HFF-Myc (cell line): ENCODE measurements at regions not wholly inside any gene's neighbourhood (a gene's known extent, or its start where the extent isn't known, plus 50 kb on each side); places are given as distances from the start of the nearest gene placed in this dataset.
A peak's percentile ranks its signal among the peaks of the same experiment; 100 is the strongest.

Source experiments
- DNase-seq: peaks from one replicate; pipeline ENCODE4 v3.0.0-alpha.2; 2011; ENCODE audit warnings: low read depth; ENCODE audit errors: extremely low read depth
- H3K4me3 ChIP-seq: replicated peaks from 2 replicates; pipeline ENCODE4 v1.5.1; 2011; ENCODE audit warnings: low read depth, mild to moderate bottlenecking, control low read depth, low read length
- TF ChIP-seq, protein P1 (sequence below): IDR thresholded peaks from 2 replicates; pipeline ENCODE4 v1.5.1; 2012; ENCODE audit warnings: mild to moderate bottlenecking, low read depth, low read length, control low read depth; ENCODE audit errors: missing control alignments

DNA sequence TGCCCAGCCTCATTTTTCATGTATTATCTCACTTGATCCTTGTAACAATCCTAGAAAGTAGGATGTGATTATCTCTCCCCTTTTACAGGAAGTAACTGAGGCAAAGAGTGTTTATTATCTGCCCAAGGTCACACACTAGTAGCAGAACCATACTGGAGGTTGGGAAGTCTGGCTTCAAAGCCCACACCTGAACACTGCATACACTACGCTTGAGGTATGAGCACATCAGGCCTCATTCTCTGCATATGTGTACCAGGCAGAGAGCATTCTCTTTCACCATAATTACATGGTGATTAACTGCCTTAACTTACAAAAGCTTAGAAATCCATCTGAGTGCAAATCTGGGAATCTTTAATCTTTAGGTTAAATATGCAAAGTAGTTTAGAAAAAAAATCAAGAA, 361.8 kb downstream of the MFSD1 start:
- H3K4me3 ChIP-seq, result no peak overlapping the region
- TF ChIP-seq, protein P1, sequence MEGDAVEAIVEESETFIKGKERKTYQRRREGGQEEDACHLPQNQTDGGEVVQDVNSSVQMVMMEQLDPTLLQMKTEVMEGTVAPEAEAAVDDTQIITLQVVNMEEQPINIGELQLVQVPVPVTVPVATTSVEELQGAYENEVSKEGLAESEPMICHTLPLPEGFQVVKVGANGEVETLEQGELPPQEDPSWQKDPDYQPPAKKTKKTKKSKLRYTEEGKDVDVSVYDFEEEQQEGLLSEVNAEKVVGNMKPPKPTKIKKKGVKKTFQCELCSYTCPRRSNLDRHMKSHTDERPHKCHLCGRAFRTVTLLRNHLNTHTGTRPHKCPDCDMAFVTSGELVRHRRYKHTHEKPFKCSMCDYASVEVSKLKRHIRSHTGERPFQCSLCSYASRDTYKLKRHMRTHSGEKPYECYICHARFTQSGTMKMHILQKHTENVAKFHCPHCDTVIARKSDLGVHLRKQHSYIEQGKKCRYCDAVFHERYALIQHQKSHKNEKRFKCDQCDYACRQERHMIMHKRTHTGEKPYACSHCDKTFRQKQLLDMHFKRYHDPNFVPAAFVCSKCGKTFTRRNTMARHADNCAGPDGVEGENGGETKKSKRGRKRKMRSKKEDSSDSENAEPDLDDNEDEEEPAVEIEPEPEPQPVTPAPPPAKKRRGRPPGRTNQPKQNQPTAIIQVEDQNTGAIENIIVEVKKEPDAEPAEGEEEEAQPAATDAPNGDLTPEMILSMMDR, result no peak
- no peak for DNase-seq

DNA sequence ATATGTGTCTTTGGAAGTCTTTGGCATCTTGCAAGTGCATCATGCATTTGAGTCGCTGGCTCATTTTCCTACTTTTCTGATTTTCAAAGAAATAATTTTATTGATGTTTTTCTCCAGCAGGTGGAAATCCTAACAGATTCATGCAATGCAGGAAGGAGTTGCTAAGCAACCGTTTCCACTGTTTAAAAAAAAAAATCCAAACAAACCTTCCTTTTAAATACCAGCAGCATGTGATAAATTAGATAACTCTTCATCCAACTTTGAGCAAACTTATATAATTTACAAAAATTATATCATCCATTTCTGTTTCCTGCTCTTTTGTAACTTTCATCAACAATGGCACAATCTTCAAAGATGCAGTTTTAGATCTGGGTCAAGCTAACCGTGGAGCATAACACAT, 364.1 kb downstream of the MFSD1 start:
- no peak overlapping the region for H3K4me3 ChIP-seq
- DNase-seq, result no peak
- TF ChIP-seq, protein P1, result no peak

DNA sequence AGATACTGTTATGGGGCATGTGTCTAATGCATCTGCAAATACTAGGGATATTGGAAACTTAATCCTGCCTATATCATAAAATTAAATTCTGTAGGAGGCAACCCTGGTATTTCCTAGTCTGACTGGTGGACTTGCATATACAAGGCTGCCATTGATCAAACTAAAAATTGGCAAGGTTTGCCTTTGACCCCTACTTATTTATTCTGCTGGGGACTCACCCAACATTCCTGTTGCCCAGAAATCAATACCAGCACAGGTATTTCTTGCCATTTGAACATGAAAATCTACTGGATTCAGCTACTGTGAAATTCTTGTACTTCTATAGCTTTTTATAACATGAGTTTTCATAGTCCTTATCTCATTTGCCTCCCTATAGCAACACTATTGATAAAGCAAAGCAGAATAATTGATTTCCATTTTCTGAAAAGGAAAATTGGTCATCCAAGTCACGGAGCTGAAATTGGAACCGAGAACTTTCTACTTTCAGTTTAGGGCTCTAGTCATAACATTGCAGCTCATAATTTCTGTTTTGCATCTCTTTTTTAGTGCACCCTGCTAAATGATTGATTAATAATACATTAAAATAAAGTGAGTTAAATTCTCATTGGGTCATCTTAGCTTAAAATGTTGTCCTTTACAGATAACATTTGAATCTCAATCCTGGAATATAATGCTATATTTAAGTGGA, 365.2 kb downstream of the MFSD1 start:
- TF ChIP-seq, protein P1, result no peak
- no peak for DNase-seq
- no peak overlapping the region for H3K4me3 ChIP-seq

DNA sequence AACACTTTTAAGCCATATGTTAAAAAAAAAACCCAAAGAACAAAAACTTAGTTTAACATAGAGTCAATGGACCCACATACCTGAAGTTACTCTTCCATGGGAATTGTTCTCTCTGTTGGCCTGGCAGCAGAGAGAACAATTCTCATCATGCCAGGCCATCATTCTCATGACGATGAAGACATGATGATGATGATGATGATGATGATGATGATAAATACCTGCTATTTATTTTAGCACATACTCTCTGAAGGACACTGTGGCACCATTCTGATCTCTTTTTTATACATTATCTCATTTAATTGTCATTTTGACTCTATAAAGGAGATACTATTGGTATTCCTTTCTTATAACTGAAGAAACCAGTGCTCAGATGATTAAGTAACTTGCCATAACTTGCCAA, 366.9 kb downstream of the MFSD1 start:
- no peak for DNase-seq
- H3K4me3 ChIP-seq, result no peak overlapping the region
- TF ChIP-seq, protein P1, result no peak

DNA sequence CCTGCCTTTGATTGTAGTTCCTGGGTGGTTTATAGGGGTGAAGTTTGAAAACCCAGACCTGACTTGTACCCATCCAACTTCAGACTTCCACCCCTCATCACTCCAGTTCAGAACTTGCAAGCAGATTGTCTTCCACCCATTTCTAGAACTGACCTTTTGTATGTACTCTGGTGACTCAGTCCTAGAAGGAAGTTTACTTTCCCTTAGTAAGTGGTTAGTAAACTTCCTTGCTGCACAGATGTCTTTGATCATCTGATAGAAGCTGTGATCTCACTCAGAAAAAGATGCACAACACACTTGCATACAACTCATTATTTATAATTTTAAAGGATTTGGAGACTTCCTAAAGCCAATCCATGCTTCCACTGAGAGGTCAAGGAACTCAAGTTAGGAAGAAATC, 368.0 kb downstream of the MFSD1 start:
- TF ChIP-seq, protein P1, result no peak
- DNase-seq, result peak; percentile 69
- H3K4me3 ChIP-seq, result no peak overlapping the region

DNA sequence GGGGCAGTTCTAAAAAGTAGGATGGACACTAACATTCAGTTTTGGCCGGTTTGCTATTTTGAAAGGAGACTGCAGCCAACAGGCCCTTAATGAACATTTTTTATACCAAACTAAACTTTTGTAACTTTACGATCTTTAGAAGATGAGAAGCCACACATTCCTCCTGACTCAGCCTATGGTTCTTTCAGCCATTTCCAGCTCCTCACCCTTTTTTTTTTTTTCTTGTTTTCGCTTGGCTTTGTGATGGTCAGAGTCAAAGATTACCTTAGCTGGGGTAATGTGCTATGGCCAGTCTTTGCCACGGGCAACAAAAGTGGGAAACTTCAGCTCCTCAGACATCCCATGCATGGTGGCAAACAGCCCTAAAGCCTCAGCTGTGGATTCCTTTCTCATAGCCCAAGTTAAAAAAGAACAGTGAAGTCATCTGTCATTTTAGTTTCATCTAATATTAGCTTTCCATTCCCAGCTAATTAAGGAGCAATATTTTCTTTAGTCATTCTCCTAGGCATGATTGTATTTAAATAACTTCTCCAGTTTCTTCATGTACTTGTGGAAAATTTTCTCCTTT, 368.7 kb downstream of the MFSD1 start:
- TF ChIP-seq, protein P1, result no peak
- no peak overlapping the region for H3K4me3 ChIP-seq
- DNase-seq, result no peak

DNA sequence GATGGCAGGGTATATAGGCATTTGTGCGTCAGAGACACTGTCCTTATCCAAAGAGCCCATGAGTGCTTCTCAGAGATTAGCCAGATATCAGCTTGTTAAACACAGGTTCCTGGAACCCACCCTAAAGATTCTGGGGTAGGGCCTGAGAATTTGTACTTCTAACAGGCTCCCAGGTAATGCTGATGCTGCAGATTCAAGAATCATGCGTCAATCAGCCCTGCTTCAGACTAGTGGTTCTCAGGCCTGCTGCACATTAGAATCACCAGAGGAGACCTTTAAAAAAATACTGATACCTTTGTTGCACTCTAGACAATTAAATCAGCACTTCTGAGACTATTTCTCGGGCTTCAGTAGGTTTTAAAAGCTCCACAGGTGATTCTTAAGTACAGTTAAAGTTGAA, 369.5 kb downstream of the MFSD1 start:
- no peak overlapping the region for H3K4me3 ChIP-seq
- TF ChIP-seq, protein P1, result no peak
- DNase-seq, result no peak
